A673 (cell line): ENCODE measurements at regions not wholly inside any gene's neighbourhood (a gene's known extent, or its start where the extent isn't known, plus 50 kb on each side); places are given as distances from the start of the nearest gene placed in this dataset.
"Not testable (repeated sequence)": the region's sequence is repeated elsewhere in the genome, so short reads cannot be mapped to it uniquely, and the experiment has no call there.

Source experiments
- BruUV-seq: library from RNA; stranded (reverse); fragments of 400-500 nt; replicated peaks from 2 replicates; lab custom pipeline; 2021; lab: Mats Ljungman, UMichigan
- CTCF ChIA-PET: fragments of 300-600 bp; sonication (Branson Sonifier 250); formaldehyde crosslinking; loops from one replicate; lab custom pipeline; 2022; ENCODE audit warnings: antibody characterized with exemption; lab: Charles Lee
- POLR2A ChIA-PET: fragments of 300-600 bp; sonication (Branson Sonifier 250); formaldehyde crosslinking; loops from one replicate; lab custom pipeline; 2022; ENCODE audit warnings: antibody characterized with exemption; ENCODE audit not compliant: low non-redundant PET; lab: Charles Lee
- DNase-seq: peaks from one replicate; pipeline ENCODE4 v3.0.0-alpha.2; 2015; ENCODE audit warnings: low spot score
- H3K27ac ChIP-seq: fragments of 200-600 bp; sonication (generic); 2 replicates; pipeline ENCODE4 v1.5.1; 2016; ENCODE audit warnings: mixed run types, low read depth, mild to moderate bottlenecking, mixed read lengths, antibody characterized with exemption, low read length; ENCODE audit not compliant: poor library complexity, severe bottlenecking
- H3K27me3 ChIP-seq: fragments of 200-600 bp; sonication (generic); replicated peaks from 2 replicates; pipeline ENCODE4 v1.6.1; 2017; ENCODE audit warnings: mixed run types, low read depth, mild to moderate bottlenecking, mixed read lengths, antibody characterized with exemption, low read length; ENCODE audit not compliant: insufficient read depth, poor library complexity
- H3K36me3 ChIP-seq: fragments of 200-600 bp; sonication (generic); 2 replicates; pipeline ENCODE4 v1.6.1; 2016; ENCODE audit warnings: mixed run types, mild to moderate bottlenecking, mixed read lengths, antibody characterized with exemption, low read length; ENCODE audit not compliant: insufficient read depth, poor library complexity, severe bottlenecking
- H3K4me1 ChIP-seq: fragments of 200-600 bp; sonication (generic); 2 replicates; pipeline ENCODE4 v1.6.1; 2017; ENCODE audit warnings: mixed run types, mild to moderate bottlenecking, mixed read lengths, antibody characterized with exemption, low read length; ENCODE audit not compliant: insufficient read depth, poor library complexity, severe bottlenecking
- H3K4me3 ChIP-seq: fragments of 200-600 bp; sonication (generic); 2 replicates; pipeline ENCODE4 v1.5.1; 2016; ENCODE audit warnings: low read depth, mixed run types, mild to moderate bottlenecking, mixed read lengths, low read length; ENCODE audit not compliant: poor library complexity, severe bottlenecking
- H3K9me3 ChIP-seq: fragments of 200-600 bp; sonication (generic); 2 replicates; pipeline ENCODE4 v1.6.1; 2016; ENCODE audit warnings: mixed run types, low read depth, mild to moderate bottlenecking, mixed read lengths, antibody characterized with exemption, low read length; ENCODE audit not compliant: poor library complexity, severe bottlenecking
- intact Hi-C: fragments of 100-400 bp; cut with micrococcal nuclease; formaldehyde crosslinking; loops from one replicate; pipeline ENCODE4 v1.10.0; 2022; ENCODE audit not compliant: unreplicated experiment

- H3K4me3 ChIP-seq, DNase-seq, H3K9me3 ChIP-seq, POLR2A ChIA-PET, H3K36me3 ChIP-seq, H3K27ac ChIP-seq, CTCF ChIA-PET, H3K27me3 ChIP-seq, H3K4me1 ChIP-seq, BruUV-seq, intact Hi-C loops: not testable (repeated sequence)
These were observed 443.8 kb downstream of the SPATA31A1 start for GRCh38 chr9:39799252-39799651.

GRCh38 chr9:39802561-39802960, 447.1 kb downstream of the SPATA31A1 start:
- H3K27me3 ChIP-seq, DNase-seq, CTCF ChIA-PET, H3K4me3 ChIP-seq, intact Hi-C loops, H3K4me1 ChIP-seq, H3K9me3 ChIP-seq, H3K36me3 ChIP-seq, POLR2A ChIA-PET, BruUV-seq, H3K27ac ChIP-seq: not testable (repeated sequence)

GRCh38 chr9:39809401-39810226, 454.1 kb downstream of the SPATA31A1 start:
- peak; percentile 47 for DNase-seq
- peak overlapping the region; percentile 51 for H3K4me3 ChIP-seq
- BruUV-seq: TSS peak; percentile 66
- H3K9me3 ChIP-seq, CTCF ChIA-PET, H3K4me1 ChIP-seq, H3K27me3 ChIP-seq, intact Hi-C loops, POLR2A ChIA-PET, H3K36me3 ChIP-seq: not testable (repeated sequence)
- peak overlapping the region; percentile 61 for H3K27ac ChIP-seq

GRCh38 chr9:39810401-39810800, 454.9 kb downstream of the SPATA31A1 start:
- H3K9me3 ChIP-seq, intact Hi-C loops, H3K4me3 ChIP-seq, H3K27ac ChIP-seq, DNase-seq, H3K27me3 ChIP-seq, BruUV-seq, CTCF ChIA-PET, H3K4me1 ChIP-seq, H3K36me3 ChIP-seq, POLR2A ChIA-PET: not testable (repeated sequence)

GRCh38 chr9:39811615-39812014, 456.1 kb downstream of the SPATA31A1 start:
- H3K4me3 ChIP-seq, H3K4me1 ChIP-seq, POLR2A ChIA-PET, intact Hi-C loops, H3K27ac ChIP-seq, DNase-seq, H3K36me3 ChIP-seq, CTCF ChIA-PET, H3K27me3 ChIP-seq, H3K9me3 ChIP-seq, BruUV-seq: not testable (repeated sequence)
